Lung (tissue), 11 donors: ENCODE measurements at regions not wholly inside any gene's neighbourhood (a gene's known extent, or its start where the extent isn't known, plus 50 kb on each side); places are given as distances from the start of the nearest gene placed in this dataset.
A peak's percentile ranks its signal among the peaks of the same experiment; 100 is the strongest.

Source experiments
- ATAC-seq: fragments of 200-7000 bp; cut with Tn5 transposase; one replicate; pipeline ENCODE4 v1.9.1; 2020; ENCODE audit warnings: moderate number of reproducible peaks; ENCODE audit not compliant: insufficient read depth, low FRiP score
- DNase-seq, 3 donors: peaks; one replicate each; pipeline ENCODE4 v3.0.0-alpha.2; 2013 to 2017
- H3K27ac ChIP-seq, 2 donors: one replicate each; pipeline ENCODE4 v1.5.1; 2013; ENCODE audit warnings: mild to moderate bottlenecking in 2 of 2, moderate library complexity in 2 of 2, control low read depth in 1 of 2, inconsistent platforms in 1 of 2, low read depth in 1 of 2, low read length in 1 of 2
- H3K27me3 ChIP-seq, 3 donors: one replicate each; pipeline ENCODE4 v1.5.1; 2013; ENCODE audit warnings: low read length in 2 of 3; ENCODE audit not compliant: control insufficient read depth in 3 of 3, insufficient read depth in 3 of 3
- H3K36me3 ChIP-seq, 4 donors: one replicate each; pipeline ENCODE4 v1.5.1; 2013; ENCODE audit warnings: low read length in 4 of 4, mild to moderate bottlenecking in 1 of 4, moderate library complexity in 1 of 4; ENCODE audit not compliant: control insufficient read depth in 4 of 4, insufficient read depth in 4 of 4
- H3K4me1 ChIP-seq, 5 donors: one replicate each; pipeline ENCODE4 v1.5.1; 2013; ENCODE audit warnings: low read length in 5 of 5, mild to moderate bottlenecking in 2 of 5, moderate library complexity in 1 of 5; ENCODE audit not compliant: control insufficient read depth in 5 of 5, insufficient read depth in 5 of 5
- H3K4me3 ChIP-seq: one replicate; pipeline ENCODE4 v1.5.1; 2013; ENCODE audit warnings: mild to moderate bottlenecking, control low read depth, moderate library complexity
- H3K9ac ChIP-seq, 2 donors: one replicate each; pipeline ENCODE4 v1.5.1; 2013; ENCODE audit warnings: low read length in 2 of 2, control low read depth in 1 of 2; ENCODE audit not compliant: insufficient read depth in 1 of 2
- H3K9me3 ChIP-seq, 4 donors: one replicate each; pipeline ENCODE4 v1.5.1; 2013; ENCODE audit warnings: low read length in 3 of 4, mild to moderate bottlenecking in 1 of 4, moderate library complexity in 1 of 4; ENCODE audit not compliant: control insufficient read depth in 4 of 4, insufficient read depth in 3 of 4
- CTCF ChIP-seq: IDR thresholded peaks from 2 replicates; pipeline ENCODE4 v1.5.1; 2012; ENCODE audit warnings: mild to moderate bottlenecking; ENCODE audit errors: control extremely low read depth, extremely low read depth
- WGBS, 2 donors: extraction: QIAGEN DNeasy Blood & Tissue Kit; methylation state at CpG; one replicate each; pipeline ENCODE4 v1.1.7; 2013; 5-methylcytosine and 5-hydroxymethylcytosine counted together
- donor health status: control.
- donor health status: control.
- donor health status: Bipolar disorder and iron deficiency.
- donor health status: healthy.
- donor health status: DM: yes; HTN: yes; CAD: no.

GRCh38 chr2:128519517-128520215 is 201.0 kb upstream of the HS6ST1 start:
- no peak overlapping the region for H3K27ac ChIP-seq
- H3K27me3 ChIP-seq: no peaks in the 10 kb centered on the region
- no peak overlapping the region for H3K4me3 ChIP-seq
- DNase-seq: no peak
- TF ChIP-seq CTCF: no peak
- H3K36me3 ChIP-seq: no peaks in the 10 kb centered on the region
- peak; percentile 19 for ATAC-seq
- H3K4me1 ChIP-seq: peaks cover 0 to 3% (median 0%) of the 10 kb centered on the region in 5 donors
- no peak overlapping the region for H3K9ac ChIP-seq
- WGBS, 2 donors: 96 to 98% methylated on average over 6 of the region's 6 CpGs
- peaks cover 0 to 2% (median 0%) of the 10 kb centered on the region in 4 donors for H3K9me3 ChIP-seq

GRCh38 chr2:128520340-128520739 is 201.7 kb upstream of the HS6ST1 start:
- Histone ChIP-seq H3K9ac (no peak overlapping the region), H3K9me3 (peaks cover 0 to 2% (median 0%) of the 10 kb centered on the region in 4 donors), H3K36me3 (no peaks in the 10 kb centered on the region), H3K4me1 (peaks cover 0 to 3% (median 0%) of the 10 kb centered on the region in 5 donors), H3K27me3 (no peaks in the 10 kb centered on the region), H3K4me3 (no peak overlapping the region), H3K27ac (no peak overlapping the region)
- 65 to 76% methylated on average over 4 of the region's 4 CpGs for WGBS, 2 donors
- no peak for ATAC-seq
- DNase-seq: no peak
- TF ChIP-seq CTCF: no peak

GRCh38 chr2:128520791-128521190 is 202.1 kb upstream of the HS6ST1 start:
- ATAC-seq (no peak), DNase-seq (no peak)
- Histone ChIP-seq H3K4me3 (no peak overlapping the region), H3K9ac (no peak overlapping the region), H3K27ac (no peak overlapping the region), H3K4me1 (peaks cover 0 to 3% (median 0%) of the 10 kb centered on the region in 5 donors), H3K9me3 (peaks cover 0 to 5% (median 0%) of the 10 kb centered on the region in 4 donors), H3K27me3 (no peaks in the 10 kb centered on the region), H3K36me3 (no peaks in the 10 kb centered on the region)
- no peak for TF ChIP-seq CTCF
- 23 to 64% methylated on average over 9 of the region's 9 CpGs for WGBS, 2 donors

- 89 to 92% methylated on average over 4 of the region's 4 CpGs for WGBS, 2 donors
- Histone ChIP-seq H3K9ac (no peak overlapping the region), H3K27ac (no peak overlapping the region), H3K4me3 (no peak overlapping the region), H3K27me3 (no peaks in the 10 kb centered on the region), H3K9me3 (peaks cover 0 to 5% (median 0%) of the 10 kb centered on the region in 4 donors), H3K4me1 (peaks cover 0 to 3% (median 0%) of the 10 kb centered on the region in 5 donors), H3K36me3 (no peaks in the 10 kb centered on the region)
- DNase-seq: no peak
- no peak for ATAC-seq
- TF ChIP-seq CTCF: no peak
These were observed 202.8 kb upstream of the HS6ST1 start for GRCh38 chr2:128521482-128521881.
